GM23338 (cell line): ENCODE measurements at regions not wholly inside any gene's neighbourhood (a gene's known extent, or its start where the extent isn't known, plus 50 kb on each side); places are given as distances from the start of the nearest gene placed in this dataset.

ENCODE experiments used
- EZH2phosphoT487 ChIP-seq: fragments of 200-600 bp; sonication (generic); IDR thresholded peaks from one replicate; pipeline ENCODE4 v1.8.1; 2018; ENCODE audit warnings: antibody characterized with exemption; ENCODE audit not compliant: unreplicated experiment
- NANOG ChIP-seq: IDR thresholded peaks from 2 replicates; pipeline ENCODE4 v1.6.1; 2016; ENCODE audit warnings: antibody characterized with exemption, borderline replicate concordance
- ZNF114 ChIP-seq: fragments of 250-450 bp; sonication (Bioruptor Pico); IDR thresholded peaks from 2 replicates; pipeline ENCODE4 v1.5.0; 2020; ENCODE audit warnings: mild to moderate bottlenecking, moderate library complexity
- TF ChIP-seq, protein P1 (sequence below): fragments of 250-450 bp; sonication (Bioruptor Pico); IDR thresholded peaks from 2 replicates; pipeline ENCODE4 v1.5.0; 2020; ENCODE audit warnings: mild to moderate bottlenecking, moderate library complexity
- TF ChIP-seq, protein P2 (sequence below), 2 experiments: fragments of 200-600 bp in 1 of 2; sonication (generic) in 1 of 2; conservative IDR thresholded peaks; 2 replicates each; pipeline versions ENCODE4 v1.5.1 to v1.6.1; 2016 to 2017; ENCODE audit warnings: antibody characterized with exemption in 2 of 2, low read depth in 2 of 2, mild to moderate bottlenecking in 2 of 2, moderate library complexity in 1 of 2

DNA sequence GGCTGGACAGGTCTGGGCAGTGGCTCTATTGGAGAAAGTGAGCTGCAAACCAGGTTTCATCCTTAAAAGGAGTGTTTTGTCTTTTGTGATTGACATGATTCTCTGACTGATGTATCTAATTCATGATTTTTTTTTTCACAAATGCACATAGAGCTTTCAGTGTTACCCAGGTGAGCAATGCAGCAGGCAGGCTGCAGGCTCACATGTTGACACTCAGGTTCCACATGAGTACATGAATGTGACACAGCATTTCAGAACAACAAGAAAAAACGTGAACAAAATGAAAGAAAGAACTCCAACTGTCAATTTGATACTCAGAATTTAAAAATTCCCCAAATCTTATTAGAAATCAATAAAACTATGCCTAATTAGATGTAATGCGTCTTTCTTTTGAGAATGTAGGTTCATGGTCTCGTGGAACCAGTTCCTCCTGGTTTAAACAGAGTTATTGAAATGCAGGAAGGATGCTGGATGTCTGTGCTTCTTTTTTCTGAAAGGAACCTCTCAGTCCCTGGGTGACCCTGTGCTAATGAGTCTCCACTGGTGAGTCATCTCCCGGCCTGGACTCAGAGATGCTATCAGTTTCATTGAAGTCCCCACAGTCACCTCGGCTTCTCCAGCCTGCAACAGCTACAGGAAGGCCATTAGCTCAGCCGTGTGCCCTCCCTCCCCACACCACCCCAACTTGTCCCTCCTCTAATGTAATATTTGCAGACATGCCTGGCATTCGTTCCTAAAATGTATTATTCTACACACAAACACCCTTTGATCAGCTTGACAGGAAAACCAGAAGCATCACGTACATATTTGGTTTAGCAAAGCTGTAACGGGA is 430.4 kb downstream of the LPIN1 start (continued):
- TF ChIP-seq, protein P1, sequence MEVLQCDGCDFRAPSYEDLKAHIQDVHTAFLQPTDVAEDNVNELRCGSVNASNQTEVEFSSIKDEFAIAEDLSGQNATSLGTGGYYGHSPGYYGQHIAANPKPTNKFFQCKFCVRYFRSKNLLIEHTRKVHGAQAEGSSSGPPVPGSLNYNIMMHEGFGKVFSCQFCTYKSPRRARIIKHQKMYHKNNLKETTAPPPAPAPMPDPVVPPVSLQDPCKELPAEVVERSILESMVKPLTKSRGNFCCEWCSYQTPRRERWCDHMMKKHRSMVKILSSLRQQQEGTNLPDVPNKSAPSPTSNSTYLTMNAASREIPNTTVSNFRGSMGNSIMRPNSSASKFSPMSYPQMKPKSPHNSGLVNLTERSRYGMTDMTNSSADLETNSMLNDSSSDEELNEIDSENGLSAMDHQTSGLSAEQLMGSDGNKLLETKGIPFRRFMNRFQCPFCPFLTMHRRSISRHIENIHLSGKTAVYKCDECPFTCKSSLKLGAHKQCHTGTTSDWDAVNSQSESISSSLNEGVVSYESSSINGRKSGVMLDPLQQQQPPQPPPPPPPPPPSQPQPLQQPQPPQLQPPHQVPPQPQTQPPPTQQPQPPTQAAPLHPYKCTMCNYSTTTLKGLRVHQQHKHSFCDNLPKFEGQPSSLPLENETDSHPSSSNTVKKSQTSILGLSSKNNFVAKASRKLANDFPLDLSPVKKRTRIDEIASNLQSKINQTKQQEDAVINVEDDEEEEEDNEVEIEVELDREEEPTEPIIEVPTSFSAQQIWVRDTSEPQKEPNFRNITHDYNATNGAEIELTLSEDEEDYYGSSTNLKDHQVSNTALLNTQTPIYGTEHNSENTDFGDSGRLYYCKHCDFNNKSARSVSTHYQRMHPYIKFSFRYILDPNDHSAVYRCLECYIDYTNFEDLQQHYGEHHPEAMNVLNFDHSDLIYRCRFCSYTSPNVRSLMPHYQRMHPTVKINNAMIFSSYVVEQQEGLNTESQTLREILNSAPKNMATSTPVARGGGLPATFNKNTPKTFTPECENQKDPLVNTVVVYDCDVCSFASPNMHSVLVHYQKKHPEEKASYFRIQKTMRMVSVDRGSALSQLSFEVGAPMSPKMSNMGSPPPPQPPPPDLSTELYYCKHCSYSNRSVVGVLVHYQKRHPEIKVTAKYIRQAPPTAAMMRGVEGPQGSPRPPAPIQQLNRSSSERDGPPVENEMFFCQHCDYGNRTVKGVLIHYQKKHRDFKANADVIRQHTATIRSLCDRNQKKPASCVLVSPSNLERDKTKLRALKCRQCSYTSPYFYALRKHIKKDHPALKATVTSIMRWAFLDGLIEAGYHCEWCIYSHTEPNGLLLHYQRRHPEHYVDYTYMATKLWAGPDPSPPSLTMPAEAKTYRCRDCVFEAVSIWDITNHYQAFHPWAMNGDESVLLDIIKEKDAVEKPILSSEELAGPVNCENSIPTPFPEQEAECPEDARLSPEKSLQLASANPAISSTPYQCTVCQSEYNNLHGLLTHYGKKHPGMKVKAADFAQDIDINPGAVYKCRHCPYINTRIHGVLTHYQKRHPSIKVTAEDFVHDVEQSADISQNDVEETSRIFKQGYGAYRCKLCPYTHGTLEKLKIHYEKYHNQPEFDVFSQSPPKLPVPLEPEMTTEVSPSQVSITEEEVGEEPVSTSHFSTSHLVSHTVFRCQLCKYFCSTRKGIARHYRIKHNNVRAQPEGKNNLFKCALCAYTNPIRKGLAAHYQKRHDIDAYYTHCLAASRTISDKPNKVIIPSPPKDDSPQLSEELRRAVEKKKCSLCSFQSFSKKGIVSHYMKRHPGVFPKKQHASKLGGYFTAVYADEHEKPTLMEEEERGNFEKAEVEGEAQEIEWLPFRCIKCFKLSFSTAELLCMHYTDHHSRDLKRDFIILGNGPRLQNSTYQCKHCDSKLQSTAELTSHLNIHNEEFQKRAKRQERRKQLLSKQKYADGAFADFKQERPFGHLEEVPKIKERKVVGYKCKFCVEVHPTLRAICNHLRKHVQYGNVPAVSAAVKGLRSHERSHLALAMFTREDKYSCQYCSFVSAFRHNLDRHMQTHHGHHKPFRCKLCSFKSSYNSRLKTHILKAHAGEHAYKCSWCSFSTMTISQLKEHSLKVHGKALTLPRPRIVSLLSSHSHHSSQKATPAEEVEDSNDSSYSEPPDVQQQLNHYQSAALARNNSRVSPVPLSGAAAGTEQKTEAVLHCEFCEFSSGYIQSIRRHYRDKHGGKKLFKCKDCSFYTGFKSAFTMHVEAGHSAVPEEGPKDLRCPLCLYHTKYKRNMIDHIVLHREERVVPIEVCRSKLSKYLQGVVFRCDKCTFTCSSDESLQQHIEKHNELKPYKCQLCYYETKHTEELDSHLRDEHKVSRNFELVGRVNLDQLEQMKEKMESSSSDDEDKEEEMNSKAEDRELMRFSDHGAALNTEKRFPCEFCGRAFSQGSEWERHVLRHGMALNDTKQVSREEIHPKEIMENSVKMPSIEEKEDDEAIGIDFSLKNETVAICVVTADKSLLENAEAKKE: no peak
- TF ChIP-seq EZH2phosphoT487 (no peak), NANOG (no peak), ZNF114 (CRISPR knock-in tag) (no peak)
- TF ChIP-seq, protein P2, sequence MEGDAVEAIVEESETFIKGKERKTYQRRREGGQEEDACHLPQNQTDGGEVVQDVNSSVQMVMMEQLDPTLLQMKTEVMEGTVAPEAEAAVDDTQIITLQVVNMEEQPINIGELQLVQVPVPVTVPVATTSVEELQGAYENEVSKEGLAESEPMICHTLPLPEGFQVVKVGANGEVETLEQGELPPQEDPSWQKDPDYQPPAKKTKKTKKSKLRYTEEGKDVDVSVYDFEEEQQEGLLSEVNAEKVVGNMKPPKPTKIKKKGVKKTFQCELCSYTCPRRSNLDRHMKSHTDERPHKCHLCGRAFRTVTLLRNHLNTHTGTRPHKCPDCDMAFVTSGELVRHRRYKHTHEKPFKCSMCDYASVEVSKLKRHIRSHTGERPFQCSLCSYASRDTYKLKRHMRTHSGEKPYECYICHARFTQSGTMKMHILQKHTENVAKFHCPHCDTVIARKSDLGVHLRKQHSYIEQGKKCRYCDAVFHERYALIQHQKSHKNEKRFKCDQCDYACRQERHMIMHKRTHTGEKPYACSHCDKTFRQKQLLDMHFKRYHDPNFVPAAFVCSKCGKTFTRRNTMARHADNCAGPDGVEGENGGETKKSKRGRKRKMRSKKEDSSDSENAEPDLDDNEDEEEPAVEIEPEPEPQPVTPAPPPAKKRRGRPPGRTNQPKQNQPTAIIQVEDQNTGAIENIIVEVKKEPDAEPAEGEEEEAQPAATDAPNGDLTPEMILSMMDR (conservative IDR thresholded peaks at IDR 0.05; ENCODE audit: low read depth in 2 of 2): no peak
